Germinal center (tissue), 1 donor: ENCODE measurements at regions not wholly inside any gene's neighbourhood (a gene's known extent, or its start where the extent isn't known, plus 50 kb on each side); places are given as distances from the start of the nearest gene placed in this dataset.
"Not testable (repeated sequence)": the region's sequence is repeated elsewhere in the genome, so short reads cannot be mapped to it uniquely, and the experiment has no call there.

Source experiments
- DNase-seq: peaks from one replicate; pipeline ENCODE4 v3.0.0; 2012; ENCODE audit warnings: mixed read lengths, low spot score

DNA sequence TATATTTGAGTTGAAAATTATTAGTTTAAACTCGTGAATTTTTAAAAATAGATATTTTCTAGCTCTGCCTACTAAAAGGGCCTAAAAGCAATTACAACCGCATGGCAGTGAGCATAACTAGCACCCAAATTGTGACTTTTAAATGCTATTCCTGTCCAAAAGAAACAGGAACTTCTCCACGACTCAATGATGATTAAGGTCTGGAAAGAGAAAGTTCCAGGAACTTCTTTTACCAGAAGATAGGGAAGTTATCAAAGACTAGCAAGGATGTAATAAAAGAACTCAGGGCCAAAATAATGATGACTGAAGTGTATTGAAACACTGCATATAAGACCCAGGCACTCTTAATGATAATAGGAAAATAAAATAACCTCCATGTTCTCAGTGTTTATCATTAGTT lies 313.0 kb downstream of the PLPP3 start:
- DNase-seq: no peak

DNA sequence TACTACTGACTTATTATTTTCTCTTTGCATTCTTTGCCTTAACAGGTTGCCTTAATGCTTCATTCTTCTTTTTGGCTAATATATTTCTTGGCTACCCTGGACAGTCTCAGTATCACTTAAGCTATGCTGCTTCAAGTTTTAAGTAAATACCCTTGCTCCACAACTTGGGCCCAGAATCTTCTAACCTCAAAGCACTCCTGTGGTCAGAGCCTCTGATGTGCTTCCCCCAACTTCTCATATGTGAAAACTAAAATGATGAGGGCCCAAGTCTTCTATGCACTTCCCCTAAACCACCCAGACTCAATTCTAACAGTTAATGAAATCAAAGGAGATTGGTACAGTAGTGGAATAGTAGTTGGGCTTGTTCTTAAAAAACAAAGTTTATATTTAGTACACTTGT lies 314.1 kb downstream of the PLPP3 start:
- no peak for DNase-seq

DNA sequence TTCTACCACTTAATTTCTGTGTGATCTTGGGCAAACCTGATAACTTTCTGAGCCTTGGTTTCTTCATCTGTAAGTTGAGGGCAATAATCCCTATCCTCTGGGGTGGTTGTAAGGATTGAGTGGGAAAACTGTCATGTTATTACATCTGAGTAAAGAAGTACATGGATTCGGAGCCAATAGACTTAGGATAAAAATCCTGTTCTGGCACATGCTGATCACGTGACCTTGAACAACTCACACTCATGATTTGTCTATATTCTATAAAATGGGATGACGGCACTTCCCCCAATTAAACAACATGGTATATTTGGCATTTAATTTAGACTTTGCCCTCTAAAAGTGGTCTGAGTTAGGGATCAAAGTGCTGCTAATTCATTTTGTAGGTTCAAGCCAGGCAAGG lies 315.5 kb downstream of the PLPP3 start:
- no peak for DNase-seq

DNA sequence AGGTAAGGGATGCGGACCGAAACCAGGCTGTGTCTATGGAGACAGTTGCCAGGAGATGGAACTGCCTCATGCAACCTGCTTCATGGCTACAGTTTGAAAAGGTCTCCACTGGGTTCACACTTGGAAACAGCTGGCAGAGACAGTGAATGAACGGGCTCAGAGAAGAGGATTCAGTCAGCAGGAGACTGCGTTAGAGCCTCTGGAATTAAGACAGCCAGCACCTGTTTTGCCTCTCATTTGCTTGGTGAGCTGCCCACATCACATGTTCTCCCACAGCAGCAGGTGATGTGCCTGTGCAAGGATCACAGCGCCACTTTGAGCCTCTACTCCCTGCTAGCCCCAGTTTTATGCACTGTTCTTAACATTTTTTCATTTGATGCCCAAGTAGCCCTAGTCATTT lies 321.0 kb downstream of the PLPP3 start:
- no peak for DNase-seq

DNA sequence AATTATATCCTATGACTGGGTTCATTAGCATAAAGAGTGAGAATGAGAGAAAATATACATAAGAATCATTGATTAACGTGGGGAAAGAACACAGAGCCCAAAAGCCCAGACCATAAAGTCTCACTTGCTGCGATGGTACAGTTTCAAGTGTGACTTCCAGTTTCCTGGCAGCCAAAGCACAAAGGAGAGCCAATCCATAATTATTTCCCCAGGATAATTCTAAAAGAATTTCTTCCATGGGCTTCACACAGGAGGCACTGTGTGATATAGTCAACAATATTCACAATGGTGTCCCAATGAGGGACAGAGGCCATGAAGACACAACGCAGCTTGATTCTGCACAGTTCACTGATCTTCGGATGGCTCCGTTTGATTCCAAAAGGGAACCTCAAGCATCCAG lies 321.6 kb downstream of the PLPP3 start:
- DNase-seq: no peak

DNA sequence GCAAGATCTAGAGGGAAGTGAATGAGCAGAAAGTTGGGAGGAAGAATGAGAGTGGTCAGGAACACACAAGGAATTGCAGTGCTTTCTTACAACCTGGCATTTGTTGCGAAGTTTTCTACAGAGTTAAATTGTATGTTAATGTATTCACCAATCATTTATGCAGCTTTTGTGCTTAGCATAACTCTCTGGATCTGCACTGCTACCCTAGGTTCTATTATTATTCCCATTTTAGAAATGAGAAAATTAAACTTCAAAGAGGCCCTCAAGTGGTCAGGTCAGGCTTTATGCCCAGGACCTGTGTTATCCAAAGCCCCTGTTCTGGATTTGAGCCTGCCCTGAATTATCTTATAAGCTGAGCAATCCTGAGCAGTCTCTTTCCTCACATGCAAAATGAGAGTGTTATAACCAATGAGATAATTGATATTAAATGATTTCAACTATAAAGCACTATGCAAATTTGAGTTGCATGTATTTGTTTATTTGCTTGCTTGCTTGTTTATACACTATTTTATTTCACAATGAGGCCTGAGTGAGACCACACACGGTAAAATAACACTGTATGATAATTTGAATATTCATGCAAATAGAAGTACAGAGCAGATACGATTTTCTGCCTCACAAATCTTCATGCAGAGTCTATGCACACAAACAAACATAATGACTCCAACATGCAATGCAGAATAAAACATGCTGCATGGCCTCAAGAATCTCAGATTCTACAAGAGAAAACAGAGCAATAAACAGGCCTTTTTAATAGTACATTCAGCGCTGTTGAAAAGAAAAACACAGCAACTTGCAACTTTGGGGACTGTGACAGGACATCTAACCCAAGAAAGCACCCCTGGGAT lies 323.0 kb downstream of the PLPP3 start:
- DNase-seq: no peak

DNA sequence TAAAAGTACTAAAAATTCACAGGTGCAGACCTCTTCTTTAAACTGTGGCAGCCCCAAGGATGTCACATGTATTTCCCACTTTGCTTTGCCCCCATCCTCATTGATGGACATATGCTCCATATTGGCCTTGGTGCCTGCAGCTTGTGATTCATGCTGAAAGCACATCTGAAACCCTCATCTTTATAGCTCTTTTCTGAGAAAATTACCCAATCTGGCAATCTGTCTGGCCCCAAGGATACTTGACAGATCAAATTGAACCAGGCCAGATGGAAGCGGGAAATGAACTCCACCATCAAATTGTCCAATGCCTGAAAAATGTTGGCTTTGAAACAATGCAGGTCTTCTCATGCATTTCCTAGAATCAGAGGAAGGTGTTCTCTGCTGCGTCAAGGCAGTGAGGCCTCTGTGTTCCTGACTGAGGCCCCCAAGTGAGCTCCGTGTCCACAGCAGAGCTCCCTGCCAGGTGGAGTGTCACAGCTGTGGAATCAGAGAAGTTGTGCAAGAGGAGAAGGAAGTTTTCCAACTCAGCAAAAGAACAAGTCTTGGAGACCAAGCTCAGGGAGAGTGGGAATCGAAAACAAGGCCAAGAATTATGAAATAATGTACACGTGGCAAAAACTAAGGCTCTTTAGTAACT lies 323.7 kb downstream of the PLPP3 start:
- DNase-seq: no peak

DNA sequence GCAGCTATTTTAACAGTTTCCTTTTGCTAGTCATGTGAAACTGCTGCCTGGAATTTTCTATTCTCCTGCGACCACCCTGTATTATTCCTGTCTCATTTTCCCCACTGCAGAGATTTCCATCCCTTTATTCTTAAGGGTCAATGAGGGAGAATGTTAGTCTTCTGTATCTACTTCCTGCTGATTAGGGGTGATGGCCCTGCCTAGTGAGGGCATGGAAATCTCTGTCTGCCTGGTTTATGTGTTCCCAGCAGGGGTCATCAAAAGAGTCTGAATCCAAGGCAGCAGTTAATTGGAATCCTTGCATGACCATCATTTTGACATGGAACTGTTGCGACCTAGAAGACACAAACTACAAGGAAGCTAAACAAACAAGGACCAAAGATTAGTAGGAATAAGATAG lies 325.2 kb downstream of the PLPP3 start:
- no peak for DNase-seq

DNA sequence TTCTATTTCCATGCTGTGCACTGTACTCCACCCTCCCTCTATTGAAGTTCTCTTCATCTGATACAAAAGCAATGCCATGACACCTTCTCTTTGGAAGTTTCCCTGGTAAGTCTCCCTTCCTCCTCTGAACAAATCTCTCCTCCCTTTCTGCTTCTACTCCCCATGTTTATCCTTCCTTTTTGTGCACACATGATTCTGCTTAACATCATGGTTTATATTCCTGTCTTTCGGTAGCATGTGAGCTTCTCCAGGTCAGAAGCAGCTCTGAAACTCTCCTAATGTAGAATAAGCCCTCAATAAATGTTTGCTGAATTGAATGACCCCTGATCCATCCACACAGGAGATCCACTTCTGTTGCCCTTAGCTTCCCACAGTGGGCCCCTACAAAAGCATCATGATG lies 328.6 kb downstream of the PLPP3 start:
- no peak for DNase-seq

DNA sequence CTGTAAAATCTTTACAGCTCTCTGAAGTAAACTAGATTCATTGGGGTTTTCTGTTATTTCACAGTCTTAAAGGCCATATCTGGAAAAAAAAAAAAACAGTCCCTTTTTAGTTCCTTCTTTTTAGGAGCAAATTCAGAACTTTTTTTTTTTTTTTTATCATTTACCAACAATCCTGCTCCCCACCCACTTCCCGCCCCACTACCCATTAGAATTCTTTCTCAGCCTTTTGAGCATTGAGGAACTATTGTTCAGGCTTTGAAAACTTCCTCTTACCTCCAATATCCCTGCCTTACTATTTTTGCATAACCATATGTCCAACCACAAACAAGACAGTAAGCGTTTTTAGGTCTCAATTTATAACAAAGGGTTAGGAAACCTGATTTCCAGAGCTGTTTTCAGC lies 330.1 kb downstream of the PLPP3 start:
- DNase-seq: no peak

DNA sequence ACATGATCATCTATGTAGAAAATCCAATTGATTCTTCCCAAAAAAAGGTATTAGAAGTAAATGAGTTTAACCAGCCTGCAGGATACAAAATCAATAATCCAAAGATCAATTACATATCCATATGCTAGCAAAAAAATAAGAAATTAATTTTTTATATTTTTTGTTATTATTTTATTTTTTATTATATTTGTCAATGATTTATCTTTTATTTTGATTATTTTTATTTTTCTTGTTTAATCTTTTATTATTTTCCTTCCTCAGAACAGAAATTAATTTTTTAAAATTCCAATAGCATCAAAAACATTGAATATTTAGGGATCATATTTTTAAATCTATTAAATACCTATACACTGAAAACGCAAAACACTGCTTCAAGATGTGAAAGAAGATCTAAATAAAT lies 331.2 kb downstream of the PLPP3 start:
- DNase-seq: no peak

DNA sequence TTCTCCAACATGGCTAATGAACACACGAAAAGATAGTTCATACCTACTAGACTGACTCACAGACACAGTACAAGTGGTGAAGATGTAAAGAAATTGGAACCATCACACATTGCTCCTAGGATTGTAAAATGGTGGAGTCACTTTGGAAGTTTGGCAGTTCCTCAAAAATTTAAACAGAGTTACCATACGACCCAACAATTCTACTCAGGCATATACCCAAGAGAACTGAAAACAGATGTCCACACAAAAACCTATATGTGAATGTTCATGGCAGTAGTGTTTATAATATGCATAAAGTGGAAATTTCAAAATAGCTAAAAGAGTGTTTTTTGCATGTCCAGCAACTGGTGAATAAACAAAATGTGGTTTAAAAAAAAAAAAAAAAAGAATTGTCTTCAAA lies 332.6 kb downstream of the PLPP3 start:
- DNase-seq: not testable (repeated sequence)

DNA sequence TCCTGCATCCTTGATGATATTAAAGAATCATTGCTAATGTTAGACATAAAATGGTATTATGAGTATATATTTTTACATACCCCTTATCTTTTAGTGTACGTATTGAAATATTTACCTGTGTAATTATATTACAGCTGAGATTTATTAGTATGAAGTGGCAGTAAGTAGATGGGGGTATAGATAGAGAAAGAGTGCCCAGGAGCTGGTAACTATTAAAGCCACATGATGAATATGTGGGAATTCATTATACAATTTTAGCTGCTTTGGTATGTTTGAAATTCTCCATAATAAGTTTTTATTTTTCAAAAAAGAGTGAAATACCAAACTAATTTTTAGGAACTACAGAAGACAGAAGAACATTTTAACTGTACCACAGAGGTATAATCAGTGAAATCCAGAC lies 339.0 kb downstream of the PLPP3 start:
- no peak for DNase-seq

DNA sequence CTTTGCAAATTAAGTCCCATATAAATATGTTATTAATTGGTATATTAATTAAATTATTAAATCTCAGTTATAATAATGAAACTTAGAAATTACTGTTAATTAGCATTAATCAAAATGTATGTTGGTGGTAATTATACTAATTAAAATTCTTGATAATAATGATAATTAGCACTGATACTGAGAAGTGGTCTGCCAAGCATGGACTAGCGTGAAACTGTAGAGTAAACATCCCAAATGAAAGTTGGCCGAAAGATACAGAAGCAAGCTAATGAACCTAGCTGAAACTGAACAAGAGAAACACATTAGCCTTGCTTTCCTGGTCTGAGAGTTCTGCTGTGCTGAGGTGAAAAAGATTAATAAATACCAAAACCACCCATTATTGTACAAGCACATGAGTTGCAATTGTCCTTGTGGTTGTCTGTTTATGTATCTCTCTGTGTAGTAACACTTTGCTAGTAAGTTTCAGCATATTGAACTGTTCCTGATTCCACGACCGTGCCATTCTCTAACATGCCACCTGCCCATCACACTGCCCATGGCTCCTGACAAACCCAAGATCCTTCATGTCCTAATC lies 341.8 kb downstream of the PLPP3 start:
- no peak for DNase-seq

DNA sequence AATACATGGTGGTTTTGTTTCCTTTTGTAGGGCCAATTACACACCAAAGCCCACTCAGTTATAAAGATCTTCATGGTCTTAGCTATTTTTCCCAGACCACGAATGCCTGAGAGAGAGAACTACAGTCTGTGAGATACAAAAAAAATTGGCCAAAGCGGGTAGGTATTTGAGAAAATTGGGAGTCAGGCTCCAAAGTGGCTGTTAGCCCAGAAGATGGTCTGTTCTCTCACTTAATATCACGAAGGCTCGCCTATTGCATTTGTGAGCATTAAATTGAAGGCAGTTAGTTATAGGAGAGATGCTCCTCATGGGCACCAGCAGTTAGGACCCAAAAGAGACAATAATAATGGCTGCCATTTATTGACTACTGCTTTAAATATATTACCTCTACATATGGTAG lies 342.7 kb downstream of the PLPP3 start:
- no peak for DNase-seq

DNA sequence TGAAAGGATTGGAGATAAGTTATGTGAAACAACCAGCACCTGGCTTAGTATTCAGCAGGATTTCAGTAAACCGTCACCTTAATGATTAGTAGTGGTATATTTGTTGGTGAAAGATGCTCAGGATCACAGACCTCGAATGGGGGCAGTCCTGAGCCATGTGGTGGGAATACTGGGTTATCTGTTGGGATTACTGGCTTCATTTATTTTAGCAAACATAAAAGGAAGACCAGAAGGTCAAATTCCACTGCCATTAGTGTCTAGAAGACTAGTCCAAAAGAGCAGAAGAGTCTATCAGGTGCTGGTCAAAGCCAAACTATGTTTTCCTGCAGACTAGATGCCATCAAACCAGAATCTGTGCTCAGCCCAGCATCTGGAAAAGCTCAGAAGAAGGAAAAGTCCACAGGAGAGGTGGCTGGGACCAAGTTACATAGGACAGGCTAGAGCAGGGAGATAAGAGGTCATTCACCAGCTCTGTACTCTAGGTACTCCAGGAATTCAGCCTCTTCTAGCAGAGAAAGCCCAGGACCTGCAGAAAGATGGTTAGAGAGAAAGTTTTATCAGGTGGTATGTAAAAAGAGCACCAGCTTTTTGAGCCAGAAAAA lies 343.4 kb downstream of the PLPP3 start:
- DNase-seq: no peak

DNA sequence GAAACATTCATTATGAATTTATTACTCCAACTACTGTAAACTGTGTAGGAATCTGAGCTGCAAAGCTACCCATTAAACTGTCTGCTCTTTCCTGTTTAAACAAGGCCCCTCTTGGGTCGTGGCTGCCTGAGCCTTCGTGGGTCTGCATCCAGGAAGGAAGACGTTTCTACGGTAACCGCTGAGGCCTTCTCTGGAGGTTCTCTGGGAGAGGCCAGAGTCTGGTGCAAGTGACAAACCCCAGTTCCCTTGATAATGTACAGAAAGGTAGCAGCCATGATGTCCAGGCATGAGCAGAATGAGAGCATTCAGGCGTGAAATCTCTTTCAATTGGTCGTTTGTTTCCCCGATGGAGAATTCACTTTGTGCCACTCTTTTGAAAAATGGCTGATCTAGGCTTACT lies 350.2 kb downstream of the PLPP3 start:
- DNase-seq: no peak

DNA sequence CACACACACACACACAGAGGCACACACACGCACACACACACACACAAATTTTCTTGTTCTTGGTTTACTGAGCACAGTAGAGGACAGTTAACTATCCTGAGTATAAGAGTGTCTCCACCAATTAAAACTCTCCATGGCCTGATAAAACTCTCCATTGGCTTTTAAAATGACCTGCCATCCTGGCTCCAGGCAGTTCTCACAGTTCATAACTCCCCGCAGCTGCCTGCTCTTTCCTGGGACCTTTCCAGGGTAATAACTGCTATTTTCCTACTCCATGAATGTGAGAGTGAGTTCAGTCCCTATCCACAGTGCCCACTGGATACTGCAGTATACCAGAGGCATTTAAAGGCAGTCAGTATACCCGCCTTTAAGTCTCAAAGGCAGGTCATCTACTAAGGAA lies 351.5 kb downstream of the PLPP3 start:
- DNase-seq: no peak

DNA sequence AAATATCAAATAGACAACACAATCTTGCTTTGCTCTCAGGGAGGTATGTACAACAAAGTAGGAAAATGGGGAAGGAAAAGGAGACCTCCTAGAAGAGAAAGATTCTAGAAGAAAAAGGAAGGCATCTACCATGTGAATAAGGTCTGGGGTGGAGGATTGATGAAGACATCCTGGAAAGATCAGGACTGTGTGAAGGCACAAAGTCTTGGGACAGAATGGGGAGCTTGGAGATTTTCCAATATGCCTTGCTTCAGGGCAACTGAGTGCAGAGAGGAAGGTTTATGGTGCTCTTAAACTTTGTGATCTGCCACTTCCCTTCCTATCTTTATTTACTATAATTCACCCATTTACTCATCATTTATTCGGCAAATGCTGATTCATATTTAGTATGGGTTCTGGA lies 352.0 kb downstream of the PLPP3 start:
- no peak for DNase-seq

DNA sequence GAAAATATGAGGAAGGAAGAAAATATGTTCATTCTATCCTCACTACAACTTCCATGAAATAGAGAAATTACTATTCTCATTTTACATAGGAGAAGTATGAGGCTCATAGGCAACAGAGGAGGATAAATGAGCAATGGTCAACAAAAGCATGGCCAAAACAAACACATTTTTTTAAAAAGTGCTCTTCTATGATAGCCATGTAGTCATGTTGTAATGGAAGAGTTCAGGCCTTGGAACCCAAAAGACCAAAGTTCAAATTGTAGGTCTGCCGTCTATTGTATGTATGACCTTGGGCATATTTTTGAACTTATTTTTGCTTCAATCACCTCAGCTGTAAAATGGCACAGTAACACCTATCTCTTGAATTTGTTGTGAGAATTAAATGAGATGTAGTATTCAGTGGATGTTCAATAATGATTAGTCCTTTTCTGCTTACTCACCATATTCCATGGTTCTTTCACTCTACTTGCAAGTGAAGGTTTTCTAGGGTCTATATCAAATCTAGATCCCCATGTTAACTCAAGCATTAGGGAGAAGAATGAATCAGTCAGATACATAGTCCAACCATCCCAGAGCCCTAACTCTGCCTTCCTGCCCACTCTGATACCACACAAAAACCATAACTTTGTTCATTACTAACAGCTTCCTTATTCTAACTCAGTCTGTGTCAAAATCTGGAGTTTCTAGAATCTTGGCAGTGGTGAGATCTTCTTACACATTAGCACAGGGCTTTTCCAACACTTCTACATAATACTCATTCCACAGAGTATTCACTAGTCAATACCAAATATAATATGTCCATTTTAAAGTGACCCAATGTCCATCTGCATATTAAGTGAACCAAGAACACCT lies 353.2 kb downstream of the PLPP3 start:
- no peak for DNase-seq

DNA sequence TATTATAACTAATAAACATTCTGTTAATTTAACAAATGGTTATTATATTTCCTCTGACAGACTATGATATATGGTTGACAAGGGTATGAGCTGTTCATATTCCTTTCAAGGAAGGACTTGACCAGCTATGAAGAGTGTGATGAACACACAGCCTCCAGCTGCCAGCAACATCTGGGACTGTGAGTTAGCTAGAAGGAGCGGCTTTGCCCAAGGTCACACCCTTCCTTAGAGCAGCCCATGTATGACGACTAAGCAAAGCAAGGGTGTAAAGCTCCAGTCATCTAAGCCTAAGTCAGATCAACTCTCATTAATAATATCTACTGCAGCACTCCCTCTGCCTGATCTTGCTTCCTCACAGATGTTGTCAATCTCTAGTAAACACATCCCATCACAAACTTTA lies 355.4 kb downstream of the PLPP3 start:
- DNase-seq: no peak

DNA sequence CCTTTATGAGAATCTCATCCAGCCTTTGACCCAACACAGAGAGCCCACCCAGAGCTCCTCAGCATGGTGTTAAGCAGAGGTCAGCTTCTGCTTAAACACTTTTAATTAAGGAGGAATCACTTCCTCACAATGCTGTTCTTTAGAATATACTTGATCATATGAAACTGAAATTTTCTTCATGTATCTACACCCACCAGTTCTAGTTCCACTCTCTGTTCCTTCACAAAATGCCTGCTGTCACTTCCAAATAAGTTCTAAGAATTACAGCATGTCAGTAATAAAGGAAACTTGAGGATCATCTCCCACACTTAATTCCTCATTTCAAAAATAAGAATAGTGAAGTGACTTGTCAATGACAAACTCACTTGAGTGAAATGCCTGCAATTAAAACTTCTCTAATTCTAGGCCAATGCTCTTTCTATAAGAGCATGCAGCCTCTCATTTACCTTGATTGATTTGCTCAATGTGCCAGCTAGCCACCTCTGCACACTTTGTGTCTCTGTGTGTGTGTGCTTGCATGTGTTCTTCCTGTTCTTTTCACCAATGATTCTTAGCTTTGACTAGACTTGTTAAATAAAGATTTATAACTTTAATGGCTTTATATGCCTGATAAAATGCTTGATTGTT lies 356.3 kb downstream of the PLPP3 start:
- DNase-seq: no peak
